GM21515 (cell line): ENCODE measurements at regions not wholly inside any gene's neighbourhood (a gene's known extent, or its start where the extent isn't known, plus 50 kb on each side); places are given as distances from the start of the nearest gene placed in this dataset.

Source experiments
- ATAC-seq: cut with Tn5 transposase; IDR thresholded peaks from one replicate; pipeline ENCODE4 v1.9.1; 2021; ENCODE audit not compliant: unreplicated experiment

DNA sequence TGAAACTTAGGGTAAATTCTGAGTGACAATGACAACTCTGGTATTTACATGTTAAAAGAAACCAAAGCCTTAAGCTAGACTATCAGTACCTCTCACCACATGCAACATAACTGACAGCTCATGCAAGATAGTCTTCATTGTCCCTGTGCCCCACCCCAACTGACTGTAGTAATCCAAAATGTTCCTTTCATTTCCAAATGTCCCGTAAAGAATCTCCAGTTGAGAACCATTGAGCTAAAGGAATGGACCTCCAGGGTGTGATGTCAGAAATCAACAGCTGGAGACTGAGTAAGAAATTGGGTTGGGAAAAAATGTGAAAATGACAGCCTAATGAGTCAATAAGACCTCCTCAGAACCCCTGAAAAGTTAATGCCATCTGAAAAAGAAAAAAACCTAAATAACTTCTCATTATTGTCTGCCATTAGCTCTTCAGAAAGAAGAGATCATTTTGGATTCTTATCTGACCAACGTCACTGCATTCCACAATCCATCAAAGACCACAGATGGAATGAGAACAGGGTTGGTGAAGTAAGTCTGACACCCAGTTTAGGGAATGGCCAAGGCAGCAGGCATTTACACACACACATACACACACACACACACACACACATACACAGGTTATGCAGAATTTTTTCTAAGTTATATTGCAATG is 51.7 kb upstream of the ACVR2A start:
- no peak for ATAC-seq

GRCh38 chr2:147790580-147790979 is 54.2 kb upstream of the ACVR2A start:
- ATAC-seq, result no peak

- no peak for ATAC-seq
Measured at GRCh38 chr2:147789720-147790119, 55.1 kb upstream of the ACVR2A start.

GRCh38 chr2:147789287-147789686 is 55.5 kb upstream of the ACVR2A start:
- ATAC-seq, result no peak

DNA sequence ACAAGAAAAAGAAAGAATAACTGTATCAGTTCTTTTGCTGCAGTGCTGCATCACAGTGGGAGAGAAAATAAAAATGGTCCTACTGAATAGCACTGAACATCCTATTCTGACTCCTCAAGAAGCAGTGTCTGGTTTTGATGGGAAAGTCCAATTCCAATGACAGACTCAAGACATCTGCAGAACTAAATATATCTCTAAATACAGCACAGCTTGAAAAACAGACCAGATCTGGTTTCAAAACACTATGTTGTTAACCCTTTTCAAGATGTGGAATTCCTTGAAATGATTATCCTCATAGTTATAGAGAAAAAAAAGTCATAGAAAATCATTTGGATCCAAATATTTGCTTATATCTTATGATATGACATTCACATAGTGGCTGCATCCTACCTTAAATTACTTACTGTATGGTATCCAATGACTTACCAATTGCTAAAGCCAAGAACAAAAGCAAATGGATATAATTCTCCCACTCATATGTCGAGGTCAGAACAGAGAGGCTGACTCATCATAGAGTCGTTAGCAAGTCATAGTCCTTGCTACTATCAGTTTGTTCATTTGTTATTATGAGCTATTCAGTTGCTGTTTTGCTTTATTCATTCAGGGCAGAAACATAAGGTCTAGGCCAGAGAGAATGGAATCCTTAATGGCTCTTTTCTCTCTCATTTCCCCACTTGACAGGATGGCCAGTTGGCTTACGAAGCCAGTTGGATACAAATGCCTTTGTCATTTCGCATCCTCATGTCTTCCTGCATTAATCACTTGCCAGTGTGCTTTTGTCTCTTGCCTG is 62.5 kb upstream of the ACVR2A start:
- ATAC-seq, result no peak

- ATAC-seq, result no peak
Measured at GRCh38 chr2:147779440-147779839, 65.4 kb upstream of the ACVR2A start.

- ATAC-seq, result no peak
Measured at GRCh38 chr2:147777394-147777793, 67.4 kb upstream of the ACVR2A start.

DNA sequence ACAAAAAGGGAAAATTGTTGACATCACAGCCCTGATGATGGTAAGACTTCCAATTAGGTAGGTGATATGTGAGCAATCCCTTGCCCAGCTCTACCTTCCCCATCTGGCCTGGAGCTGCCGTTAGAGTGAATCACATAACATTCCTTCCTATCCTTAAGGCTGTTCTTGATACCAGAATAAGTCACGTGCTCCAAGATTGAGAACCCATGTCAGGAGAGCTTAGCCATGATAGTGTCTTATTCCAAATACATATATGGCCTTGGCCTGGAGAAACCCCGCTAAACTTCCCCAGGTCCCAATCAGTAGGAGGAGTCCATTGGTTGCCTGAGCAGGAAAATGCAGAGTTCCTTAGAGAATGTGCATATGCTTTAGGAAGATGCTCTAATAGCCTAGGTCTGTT is 70.0 kb upstream of the ACVR2A start:
- no peak for ATAC-seq

DNA sequence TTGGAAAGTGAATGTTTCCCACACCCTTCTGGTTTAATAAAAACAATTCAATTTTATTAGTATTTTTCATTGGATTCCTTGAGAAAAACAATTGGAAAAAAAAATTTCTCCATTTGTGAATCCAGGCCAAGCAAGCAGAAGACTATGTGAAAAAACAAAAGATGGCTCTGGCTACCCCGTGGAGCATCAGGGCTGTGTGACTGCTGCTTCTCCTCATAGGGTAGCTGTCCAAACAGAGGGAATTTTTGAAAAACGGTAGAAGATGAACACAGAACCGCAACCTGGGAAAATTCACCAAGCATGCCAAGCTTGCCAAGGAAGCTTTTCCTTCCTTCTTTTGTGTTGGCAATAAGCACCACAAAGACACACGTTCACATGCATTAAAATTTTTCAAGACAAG is 71.3 kb upstream of the ACVR2A start:
- no peak for ATAC-seq

- ATAC-seq, result no peak
Measured at GRCh38 chr2:147772781-147773180, 72.0 kb upstream of the ACVR2A start.

GRCh38 chr2:147763861-147764260 is 81.0 kb upstream of the ACVR2A start:
- ATAC-seq, result no peak

- no peak for ATAC-seq
Measured at GRCh38 chr2:147760984-147761383, 83.8 kb upstream of the ACVR2A start.

DNA sequence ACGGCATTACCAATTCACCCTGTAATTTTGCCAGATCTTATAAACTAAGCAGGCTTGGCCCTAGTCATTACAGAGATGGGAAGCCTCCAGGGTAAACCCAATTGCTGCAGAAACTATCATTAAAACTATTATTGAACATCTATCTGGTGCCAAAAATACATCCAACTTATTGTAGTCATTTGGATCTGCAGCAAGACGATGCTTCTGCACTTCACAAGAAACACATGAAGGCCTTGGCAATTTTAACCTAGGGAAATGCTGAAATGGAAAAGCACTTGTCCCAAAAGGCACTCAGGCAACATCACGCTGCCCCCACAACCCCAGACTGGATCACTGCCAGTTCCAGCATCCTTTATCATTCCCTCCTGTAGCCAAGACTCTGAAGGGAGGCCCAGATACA is 85.3 kb upstream of the ACVR2A start:
- no peak for ATAC-seq

GRCh38 chr2:147758821-147759220 is 86.0 kb upstream of the ACVR2A start:
- ATAC-seq, result no peak

DNA sequence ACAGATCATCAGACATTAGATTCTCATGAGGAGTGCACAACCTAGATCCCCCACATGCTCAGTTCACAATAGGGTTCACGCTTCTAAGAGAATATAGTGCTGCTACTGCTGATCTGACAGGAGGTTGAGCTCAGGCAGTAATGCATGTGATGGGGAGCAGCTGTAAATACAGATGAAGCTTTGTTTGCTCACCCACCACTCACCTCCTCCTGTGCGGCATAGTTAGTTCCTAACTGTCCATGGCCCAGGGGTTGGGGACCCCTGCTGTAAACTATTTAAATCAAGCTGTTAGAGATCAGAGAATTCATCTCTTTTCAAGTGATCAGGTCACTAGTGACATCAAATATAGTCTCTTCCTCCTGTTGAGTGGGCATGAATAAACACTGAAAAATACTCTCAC is 88.8 kb upstream of the ACVR2A start:
- ATAC-seq, result no peak

DNA sequence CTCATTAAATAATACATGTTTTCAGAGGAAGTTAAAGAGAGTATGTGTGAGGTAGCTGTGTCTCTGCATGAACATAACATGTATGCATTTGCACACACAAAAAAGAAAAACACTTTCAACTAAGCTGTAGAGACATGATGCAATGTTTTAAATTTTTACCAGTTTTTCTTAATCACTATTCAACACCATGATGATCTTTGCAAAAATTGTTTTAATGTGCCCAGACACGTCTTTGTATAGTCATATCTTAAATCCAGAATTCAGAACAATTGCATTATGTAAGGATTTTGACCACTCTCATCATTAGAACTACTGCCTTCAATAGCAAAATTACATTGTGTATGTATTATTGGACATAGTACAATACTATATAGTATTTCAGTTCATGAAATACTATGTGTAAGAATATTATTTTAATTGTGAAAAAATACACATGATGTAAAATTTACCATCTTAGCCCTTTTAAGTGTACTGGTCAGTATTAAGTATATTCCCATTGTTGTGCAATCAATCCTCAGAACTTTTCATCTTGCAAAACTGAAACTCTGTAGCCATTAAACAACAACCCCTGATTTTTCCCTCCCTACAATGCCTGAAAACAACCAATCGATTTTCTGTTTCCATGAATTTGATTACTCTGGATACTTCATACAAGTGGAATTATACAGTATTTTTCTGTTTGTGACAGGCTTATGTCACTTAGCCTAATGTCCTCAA is 104.5 kb upstream of the ACVR2A start:
- no peak for ATAC-seq

- no peak for ATAC-seq
Measured at GRCh38 chr2:147739508-147739907, 105.3 kb upstream of the ACVR2A start.

DNA sequence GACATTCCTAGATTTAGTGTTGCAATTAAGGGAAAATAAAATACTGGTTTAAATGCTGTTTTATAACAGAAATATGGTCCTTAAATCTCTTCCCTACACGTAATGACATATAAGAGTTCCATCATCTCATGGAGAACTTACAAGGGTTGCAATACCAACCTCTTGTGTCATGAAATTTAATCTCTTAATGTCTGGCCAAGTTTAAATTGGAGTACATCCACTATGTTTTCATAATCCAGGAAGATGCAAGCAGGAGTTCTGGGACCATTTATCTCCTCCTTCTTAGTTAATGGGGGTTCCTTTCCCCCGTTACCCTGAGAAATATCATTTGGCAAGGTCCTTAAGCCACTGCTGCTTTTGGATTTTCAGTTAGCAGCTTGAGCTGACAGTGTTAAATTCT is 126.0 kb upstream of the ACVR2A start:
- no peak for ATAC-seq

GRCh38 chr2:147716906-147717305 is 127.9 kb upstream of the ACVR2A start:
- no peak for ATAC-seq

GRCh38 chr2:147715807-147716206 is 129.0 kb upstream of the ACVR2A start:
- peak; percentile 79 for ATAC-seq

DNA sequence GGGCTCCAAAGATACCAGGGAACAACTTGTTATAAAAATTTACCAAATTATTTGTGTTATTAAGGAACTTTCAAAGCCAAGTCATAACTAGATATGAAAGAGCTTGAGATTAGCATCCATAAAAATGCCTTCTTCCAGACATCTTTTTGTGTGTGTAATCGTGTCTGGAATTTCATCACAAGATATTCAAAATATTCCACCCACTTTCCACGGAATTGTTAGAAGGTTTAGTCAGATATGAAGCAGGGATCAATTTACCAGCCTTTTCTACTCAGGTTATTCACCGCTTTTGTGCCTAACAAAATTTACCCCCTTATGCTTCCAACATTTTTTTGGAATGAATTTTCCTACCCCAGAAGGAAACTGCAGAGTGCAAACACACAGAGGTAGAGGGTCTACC is 130.2 kb upstream of the ACVR2A start:
- no peak for ATAC-seq

- ATAC-seq, result no peak
Measured at GRCh38 chr2:147713349-147713748, 131.5 kb upstream of the ACVR2A start.
